GM19463 (cell line): ENCODE measurements at regions not wholly inside any gene's neighbourhood (a gene's known extent, or its start where the extent isn't known, plus 50 kb on each side); places are given as distances from the start of the nearest gene placed in this dataset.

ENCODE experiments used
- ATAC-seq: cut with Tn5 transposase; IDR thresholded peaks from one replicate; pipeline ENCODE4 v1.9.1; 2021; ENCODE audit warnings: mild to moderate bottlenecking, moderate library complexity; ENCODE audit not compliant: unreplicated experiment

DNA sequence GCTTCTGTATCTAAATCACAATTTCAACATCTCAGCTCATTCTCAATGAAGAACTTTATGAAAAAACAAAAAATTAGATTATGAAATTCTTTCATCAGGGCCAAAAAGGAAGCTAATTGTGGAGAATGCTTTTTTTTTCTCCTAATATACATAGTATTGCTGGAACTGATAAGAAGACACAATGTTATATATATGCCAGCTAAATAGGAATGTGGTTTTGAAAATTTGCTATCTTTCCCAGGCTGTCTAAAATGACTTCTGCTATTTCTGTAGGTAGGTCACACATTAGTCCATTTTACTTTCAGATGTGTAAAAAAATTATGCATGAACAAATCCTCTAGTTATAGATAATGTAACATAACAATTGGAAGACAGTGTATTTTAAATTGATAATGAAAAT lies 732.9 kb downstream of the RWDD3 start:
- no peak for ATAC-seq

DNA sequence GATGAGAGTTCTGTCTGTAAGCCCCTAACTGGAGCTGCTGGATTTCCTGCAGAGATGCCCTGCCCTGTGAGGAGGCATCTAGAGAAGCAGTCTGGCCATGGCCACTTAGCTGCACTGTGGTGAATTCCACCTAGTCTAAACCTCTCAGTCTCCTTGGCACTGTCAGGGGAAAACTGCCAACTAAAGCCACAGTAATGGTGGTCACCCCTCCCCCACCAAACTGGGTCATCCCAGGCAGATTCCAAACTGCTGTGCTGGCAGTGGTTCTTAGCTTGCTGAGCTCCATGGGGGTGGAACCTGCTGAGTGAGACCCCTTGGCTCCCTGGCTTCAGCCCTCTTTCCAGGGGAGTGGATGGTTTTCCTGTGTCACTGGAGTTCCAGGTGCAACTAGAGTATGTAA lies 740.6 kb downstream of the RWDD3 start:
- no peak for ATAC-seq

DNA sequence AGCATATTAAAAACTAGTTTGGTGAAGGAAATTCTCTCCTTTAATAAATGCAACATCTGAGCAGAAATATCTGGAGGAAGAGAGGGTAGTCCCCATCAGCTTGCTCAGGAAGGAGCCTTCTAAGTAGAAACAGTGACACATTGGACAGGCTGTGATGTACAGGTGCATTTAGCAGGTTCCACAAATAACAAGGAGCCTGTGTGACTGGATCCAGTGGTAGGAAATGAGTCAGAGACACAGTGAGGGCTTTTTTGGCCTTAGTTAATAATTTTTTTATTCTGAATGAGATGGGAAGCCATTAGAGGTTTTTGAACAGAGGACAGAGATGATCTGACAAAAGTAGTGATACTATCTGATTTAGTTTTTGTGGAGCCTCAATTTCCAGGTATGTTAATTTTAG lies 738.9 kb upstream of the PTBP2 start:
- no peak for ATAC-seq

DNA sequence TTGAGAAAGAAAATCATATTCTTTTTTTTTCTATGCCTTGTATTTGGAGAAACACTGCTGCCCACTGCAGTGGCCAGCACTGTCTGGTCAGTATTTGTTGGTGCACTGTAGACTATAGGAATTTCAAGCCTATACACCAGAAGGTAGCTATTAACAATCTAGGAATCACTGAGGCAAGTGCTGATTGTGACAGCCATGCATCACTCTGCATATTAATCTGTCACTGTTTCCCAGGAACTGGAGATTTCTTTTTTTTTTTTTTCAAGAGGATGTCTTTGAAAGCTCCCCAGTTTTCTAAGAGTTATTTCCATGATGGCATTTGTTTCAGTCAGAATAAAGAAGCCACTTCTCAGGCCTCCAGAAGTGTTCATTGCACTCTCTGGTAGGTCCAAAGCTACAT lies 737.8 kb upstream of the PTBP2 start:
- no peak for ATAC-seq

DNA sequence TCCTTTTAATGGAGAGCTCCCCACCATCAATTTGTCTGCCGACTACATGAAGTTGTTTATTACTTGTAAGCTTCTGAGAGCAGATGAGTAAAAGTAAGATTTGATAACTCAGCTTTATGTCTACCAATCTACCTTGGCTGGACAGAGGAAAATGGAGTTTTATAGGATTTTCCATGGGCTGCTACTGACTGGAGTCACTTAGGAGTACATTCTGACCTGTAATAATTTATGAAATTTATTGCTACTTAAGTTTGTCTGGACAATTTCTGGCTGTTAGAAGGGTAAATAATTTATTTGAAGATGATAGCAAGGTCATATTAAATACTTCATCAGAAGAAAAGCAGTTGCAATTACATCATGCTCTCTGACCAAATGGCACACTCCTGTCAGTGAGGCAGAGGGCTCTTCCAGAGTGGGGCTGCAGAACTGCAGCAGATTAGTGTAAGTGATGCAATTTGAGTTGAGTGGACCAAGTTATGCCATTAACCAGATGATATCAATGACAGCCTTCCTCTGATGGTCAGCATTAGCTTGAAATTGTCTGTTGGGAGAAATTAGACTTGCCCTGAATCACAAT lies 736.7 kb upstream of the PTBP2 start:
- no peak for ATAC-seq

DNA sequence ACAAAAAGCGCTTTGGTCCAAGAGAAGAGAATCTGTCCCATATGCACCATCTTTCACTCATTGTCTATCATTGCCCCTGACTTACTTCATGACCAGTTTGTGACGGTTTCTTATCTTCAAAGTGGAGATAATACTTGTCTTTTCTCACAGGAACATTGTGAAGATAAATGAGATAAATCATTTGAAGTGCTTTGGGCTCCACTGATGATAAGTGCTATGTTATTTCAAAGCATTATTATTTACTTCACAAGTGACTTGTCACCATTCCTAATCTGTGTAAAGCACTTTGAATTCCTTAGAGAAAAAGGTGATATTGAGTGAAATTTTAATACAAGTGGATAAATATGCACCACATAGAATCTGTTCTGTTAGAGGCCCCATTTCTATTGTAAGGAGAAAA lies 731.6 kb upstream of the PTBP2 start:
- ATAC-seq = no peak

DNA sequence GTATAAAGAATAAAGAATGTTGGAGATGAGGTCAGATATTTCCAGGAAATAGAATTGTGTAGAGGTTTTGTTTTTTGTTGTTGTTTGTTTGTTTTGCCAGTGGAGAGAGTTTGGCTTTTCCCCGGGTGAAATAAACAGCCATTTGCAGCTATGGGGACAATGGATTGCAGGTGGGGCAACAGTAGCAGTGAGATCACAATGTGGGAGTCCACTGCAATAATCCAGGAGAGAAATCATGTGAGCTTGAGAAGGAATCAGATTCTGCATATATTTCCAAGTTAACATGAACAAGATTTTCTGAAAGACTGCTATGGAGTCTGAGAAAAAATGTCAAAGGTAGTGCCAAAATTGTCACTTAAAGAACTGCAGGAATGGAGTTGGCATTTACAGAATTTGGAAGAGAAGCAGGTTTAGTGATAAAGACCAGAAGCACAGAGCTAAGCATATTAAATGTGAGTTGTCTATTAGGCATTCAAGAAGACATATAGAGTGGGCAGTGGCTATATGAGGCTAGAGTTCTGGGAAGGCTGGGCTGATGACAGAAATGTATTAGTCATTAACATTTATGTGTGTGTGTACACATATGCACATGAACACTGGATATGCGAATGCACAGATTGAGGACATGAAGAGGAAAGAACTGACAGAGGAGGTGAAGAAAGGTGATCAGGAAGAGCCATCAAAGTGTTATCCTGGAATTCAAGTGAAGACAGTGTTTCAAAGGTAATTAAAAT lies 729.6 kb upstream of the PTBP2 start:
- no peak for ATAC-seq

DNA sequence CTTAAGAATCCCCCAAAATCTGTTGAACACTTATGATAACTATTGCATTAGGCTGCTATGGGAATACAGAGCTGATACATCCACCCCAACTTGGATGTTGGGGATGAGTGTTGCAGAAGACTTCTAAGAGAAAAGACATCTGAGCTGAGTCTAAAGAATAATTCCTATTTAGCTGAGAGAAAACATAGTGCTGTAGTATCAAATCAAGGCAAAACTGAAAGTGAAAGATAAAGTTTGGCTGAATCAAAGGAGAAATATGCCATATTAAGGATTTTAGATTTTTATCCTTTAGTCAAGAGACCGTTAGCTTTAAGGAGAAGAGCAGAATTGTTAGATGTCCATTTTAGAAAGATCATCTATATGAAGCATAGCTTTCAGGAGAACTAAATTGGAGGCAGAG lies 726.9 kb upstream of the PTBP2 start:
- no peak for ATAC-seq

DNA sequence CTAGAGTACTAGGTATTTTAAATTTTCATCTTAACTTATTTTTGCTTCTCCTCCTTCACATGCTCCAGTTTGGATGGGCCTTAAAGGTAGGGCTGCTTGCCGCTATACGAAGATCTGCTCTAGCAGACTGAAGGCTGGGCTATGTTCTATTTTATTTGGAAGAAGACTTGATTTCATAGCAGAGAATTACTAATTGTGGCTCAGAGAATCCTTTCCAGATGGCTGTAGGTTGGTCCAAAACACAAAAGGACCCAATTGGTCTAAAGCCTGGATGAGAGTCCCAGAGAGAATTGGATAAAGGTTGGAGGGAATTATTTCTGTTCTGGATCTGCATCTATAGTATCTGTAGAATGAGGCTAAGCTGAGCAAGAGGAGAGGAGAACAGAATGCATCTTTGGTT lies 719.4 kb upstream of the PTBP2 start:
- no peak for ATAC-seq

DNA sequence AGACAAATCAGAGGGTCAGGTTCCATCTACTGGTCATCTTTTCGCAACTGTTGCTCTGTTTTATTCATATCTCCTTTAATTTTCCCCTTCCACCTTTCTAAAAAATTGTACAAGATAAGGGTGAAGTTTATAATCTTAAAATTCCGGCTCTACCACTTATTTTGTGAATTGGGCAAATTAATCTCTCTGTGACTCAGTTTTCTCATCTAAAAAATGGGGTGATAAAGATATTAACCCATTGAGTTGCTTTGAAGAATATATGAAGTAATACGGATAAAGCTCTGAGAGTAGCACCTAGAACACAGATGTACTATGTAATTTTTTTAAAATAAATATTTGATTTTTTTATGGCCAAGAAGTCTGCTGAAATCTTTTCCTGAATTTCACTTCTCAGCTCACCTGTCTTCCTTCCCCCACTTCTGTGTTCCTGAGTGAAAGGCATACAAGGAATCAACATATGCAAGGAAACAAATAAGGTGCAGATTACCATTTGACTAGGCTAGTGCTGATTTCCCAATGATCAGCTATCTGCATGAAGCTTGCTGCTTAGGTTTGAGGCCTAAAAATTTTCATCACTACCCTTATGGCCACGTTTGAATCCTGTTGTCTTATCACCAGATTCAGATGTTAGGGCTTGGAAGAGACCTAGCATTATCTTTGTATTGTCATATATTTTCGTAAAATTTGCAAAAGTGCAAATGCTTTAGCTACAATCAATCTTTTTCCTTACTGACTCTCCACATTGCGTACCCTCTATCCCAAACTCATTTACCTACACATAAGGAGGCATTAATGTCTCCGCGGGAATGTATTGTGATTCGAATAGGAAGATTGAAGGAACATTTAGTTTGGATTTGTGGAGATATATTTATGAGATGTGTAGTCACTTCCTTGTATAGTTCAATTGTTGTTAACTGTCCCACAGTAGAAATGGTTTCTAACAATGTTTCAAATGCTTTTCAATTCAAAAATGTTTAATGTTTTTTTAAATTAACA lies 718.3 kb upstream of the PTBP2 start:
- ATAC-seq = no peak

DNA sequence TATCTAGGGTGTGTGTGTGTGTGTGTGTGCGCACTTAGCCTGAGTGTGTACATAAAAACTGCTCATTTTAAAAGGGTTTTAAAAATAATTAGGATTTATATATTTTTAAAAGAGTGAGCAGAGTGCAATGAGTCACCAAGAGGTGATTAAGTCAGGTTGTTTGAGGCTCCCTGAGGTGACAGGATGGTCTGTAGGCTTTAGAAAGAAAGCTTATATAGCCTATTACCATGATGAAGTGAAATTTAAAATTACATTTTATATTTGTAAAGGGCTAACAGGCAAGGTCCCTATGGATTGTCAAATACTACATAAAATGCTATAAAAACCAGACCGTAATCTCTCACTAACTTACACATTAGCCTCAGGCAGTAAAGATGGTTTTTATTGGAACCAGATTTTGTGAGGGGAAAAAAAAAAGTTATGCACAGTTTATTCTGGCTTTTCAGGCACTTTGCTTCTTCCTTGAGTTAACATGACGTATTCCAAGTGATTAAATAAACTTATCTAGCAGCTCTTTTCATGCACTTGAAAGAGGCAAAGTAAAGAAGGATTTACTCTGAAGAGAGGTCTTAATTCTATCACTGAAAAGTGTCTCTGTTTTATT lies 711.7 kb upstream of the PTBP2 start:
- ATAC-seq = no peak

DNA sequence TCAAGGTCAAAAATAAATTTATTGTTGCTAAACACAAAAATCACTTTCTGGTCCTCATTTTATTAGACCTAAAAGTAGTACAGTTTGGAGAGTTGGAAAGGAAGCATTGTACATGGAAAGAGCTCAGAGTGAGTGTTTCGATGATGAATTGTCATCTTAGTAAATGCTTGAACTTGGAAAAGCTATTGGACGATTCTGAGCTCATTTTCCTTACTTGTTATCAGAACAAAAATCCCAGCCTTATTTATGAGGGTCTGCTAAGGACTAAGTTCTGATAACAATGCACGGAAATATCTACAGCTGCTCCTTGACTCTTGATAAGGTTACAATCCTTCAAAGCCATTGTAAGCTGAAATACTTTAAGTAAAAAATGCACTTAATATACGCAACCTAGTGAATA lies 710.0 kb upstream of the PTBP2 start:
- ATAC-seq = no peak

DNA sequence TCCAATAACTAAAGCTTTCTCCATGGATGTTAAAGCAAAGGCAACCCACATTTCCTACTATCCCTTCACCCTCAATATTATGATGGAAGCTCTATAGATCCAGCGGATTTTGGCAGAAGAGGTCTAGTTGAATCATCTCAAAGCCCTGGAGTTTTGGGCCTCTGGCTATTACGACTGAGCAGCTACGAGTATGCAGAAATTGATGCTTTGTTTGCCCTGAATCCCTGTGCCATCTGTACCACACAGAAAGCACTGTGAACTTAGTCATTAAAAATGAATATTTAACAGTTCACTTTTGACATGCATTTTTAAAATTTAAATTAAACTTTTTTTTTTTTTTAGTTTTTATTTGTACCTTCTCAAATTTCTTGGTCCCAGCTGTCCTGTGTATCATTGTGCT lies 705.4 kb upstream of the PTBP2 start:
- ATAC-seq = no peak

DNA sequence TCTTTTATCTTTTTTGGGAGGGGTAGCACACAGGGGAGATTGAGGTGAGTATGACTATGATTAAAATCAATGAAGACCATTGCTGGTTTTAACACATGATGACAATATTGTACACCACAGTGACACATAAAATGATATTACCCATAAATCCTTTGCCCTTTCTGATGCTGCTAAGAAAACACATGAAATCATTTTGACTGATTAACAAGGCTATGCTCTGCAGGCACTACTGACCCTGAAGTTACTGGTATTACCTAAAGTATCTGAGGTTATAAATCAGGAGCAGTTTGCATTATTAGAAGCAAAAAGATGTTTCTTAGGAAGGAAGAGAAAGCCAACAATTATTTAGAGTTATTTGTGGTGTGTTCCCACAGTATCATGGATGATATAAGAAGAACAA lies 701.2 kb upstream of the PTBP2 start:
- ATAC-seq = no peak

DNA sequence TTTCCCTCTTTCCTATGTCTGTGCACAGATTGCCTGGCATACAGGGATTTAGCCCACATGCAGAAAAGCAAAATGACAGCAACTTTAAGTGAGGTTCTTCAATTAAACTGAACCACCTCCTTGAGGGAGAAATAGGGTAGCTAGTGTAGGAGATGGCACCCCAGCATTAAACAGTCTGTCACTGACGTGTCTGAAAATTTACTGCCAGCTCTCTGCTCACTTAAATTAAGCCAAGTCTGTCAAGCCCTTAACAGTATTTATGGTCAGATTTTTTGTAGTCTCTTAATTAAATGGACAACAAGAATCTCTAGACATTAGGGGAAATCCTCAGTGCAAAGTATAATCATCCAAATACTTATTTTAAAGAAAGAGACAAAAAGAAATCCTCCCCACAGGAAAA lies 696.5 kb upstream of the PTBP2 start:
- no peak for ATAC-seq

DNA sequence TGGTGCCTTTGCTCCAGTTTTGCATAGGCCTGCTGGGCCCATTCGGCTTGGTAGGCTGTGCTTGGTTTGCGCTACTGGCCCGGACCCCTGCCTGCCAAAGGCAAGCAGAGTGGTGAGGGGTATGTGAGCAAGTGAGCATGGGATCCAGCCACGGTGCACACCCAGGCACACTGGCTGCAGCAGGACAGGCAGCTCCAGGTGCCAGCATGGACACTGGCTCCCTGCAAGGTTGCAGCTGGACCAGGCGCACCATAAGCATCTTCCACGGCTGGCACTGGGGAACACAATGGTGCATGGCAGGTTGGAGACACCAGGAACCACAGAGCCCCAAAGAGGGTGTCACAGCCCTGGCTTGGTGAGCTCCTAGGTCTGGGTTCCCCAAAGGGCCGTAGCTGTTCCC lies 693.5 kb upstream of the PTBP2 start:
- ATAC-seq = no peak

DNA sequence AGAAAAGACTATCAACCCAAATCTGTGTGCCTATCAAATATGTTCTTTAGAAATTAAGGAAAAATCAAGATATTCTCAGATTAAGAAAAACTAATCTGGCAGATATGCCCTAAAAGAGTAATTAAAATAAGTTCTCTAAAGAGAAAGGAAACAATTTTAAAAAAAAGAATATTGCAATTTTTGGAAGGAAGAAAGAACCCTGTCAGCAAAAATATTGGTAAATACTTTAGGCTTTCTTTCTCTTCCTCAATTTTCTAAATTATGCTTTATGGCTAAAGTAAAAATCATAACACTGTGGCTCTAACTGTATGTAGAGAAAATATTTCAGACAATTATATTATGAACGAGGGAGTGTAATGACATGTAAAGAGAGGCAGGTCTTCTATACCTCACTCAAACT lies 691.3 kb upstream of the PTBP2 start:
- no peak for ATAC-seq

DNA sequence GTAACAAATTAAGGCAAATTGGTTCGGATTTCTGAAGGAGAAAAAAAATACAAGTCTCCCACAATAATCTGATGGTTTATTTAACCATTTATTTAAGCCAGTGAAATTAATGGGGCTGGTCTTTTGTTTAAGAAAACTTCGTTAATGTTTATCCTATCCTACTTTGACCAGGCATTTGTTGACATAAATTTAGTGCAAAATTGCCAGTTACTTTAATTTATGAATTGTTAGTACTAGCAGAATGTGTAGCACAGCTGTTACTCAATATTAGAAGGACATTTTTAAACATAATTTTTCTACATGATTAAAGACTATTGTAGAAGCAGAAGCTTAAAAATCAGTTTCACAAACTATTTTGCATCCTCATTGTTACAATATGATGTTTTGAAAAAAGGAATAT lies 687.6 kb upstream of the PTBP2 start:
- ATAC-seq = no peak

DNA sequence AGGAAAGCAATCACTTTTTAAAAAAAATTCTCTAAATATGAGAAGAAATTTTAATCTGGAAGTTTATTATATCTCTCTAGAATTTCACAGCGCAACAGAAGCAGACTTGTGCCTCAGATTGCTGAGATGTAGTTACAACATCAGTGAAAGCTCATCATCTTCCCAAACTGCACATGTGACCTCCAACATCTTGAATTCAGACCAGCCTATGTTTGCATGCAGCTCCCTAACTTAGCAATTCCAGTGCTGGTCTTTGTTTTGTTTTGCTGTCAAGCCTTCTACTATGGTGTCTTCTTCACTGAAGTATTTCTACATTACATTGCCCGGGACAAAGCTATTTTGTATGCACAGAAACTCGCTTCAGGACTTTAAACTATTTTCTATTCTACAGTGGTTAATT lies 684.8 kb upstream of the PTBP2 start:
- no peak for ATAC-seq

DNA sequence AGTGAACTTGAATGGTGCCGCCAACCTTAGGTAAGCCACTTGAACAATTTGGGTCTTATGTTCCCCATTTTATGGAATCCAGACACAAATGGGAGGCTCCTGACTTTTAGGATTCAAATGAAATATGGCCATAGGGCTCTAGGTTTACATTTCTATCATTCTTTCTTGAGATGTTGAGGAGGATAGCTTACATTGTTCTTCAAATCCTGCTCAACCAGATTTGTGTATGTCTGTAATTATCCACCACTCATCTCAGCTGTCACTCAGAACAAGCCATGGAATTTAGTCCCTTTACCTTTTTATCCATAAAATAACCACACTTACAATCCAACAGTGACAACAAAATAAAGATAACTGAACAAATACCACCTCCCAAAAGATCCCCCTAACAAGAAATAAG lies 682.9 kb upstream of the PTBP2 start:
- ATAC-seq = no peak

DNA sequence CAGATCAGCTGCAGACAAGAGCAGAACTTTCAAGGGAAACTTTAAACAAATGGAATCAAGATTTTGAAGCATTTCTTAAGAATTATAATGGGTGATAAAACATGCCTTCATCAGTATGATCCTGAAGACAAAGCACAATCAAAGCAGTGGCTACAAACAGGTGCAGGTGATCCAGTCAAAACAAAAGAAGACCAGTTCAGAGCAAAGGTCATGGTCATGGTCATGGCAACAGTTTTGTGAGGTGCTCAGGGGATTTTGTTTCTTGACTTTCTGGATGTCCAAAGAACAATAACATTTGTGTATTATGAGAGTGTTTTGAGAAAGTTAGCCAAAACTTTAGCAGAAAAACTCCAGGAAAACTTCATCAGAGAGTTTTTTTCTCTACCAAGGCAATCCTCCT lies 681.7 kb upstream of the PTBP2 start:
- peak; percentile 70 for ATAC-seq

DNA sequence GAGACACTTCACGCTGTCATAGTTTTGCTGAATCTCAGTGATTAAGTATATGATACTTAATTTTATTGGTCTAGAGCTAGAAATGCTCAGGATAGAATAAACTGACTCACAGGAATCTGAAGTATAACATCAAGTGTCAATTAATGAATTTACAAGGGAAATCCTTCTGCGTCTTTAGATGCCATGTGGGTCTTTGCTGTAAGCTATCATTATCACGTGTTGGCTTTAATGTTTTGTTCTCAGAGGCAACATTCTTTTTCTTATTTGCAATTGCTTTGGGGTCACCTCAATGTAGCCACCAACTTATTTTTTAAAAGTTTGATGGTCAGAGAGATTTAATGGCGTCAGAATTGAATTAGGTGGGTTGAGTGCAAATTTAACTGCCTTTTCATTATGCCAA lies 680.1 kb upstream of the PTBP2 start:
- ATAC-seq = no peak
